Sigmoid colon (tissue), 4 donors: ENCODE measurements at regions not wholly inside any gene's neighbourhood (a gene's known extent, or its start where the extent isn't known, plus 50 kb on each side); places are given as distances from the start of the nearest gene placed in this dataset.

Source experiments
- POLR2A ChIP-seq, 2 donors: fragments of 450-650 bp; IDR thresholded peaks; one replicate each; pipeline ENCODE4 v1.6.1; 2016; ENCODE audit warnings: antibody characterized with exemption in 2 of 2, mild to moderate bottlenecking in 2 of 2, moderate library complexity in 2 of 2
- POLR2AphosphoS5 ChIP-seq, 4 donors: sonication (generic); formaldehyde crosslinking; IDR thresholded peaks; one replicate each; pipeline ENCODE4 v1.6.1; 2017; ENCODE audit warnings: antibody characterized with exemption in 4 of 4

DNA sequence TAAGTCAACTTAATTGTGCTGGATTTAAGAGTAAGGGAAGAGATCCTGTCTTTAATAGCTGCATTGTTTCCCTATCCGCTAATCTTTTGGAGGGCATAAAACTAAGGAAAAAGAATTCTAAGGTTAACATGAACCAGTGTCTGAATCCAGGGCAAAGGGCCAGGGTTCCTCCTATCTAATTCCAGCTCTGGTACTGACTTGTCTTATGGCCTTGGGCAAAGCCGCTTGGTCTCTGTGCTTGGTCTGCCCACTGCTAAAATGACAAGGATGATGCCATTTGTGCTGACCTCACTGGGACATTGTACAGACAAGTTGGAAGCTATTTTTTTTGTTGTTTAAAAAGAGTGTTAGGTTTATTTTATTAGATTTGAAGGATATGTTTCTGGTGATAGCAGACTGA is 334.7 kb upstream of the PIK3R1 start:
- no peak for TF ChIP-seq POLR2AphosphoS5 (IDR thresholded peaks at IDR 0.05)
- no peak for TF ChIP-seq POLR2A (IDR thresholded peaks at IDR 0.05)
